ENCODE measurements at regions not wholly inside any gene's neighbourhood (a gene's known extent, or its start where the extent isn't known, plus 50 kb on each side); places are given as distances from the start of the nearest gene placed in this dataset.

DNA sequence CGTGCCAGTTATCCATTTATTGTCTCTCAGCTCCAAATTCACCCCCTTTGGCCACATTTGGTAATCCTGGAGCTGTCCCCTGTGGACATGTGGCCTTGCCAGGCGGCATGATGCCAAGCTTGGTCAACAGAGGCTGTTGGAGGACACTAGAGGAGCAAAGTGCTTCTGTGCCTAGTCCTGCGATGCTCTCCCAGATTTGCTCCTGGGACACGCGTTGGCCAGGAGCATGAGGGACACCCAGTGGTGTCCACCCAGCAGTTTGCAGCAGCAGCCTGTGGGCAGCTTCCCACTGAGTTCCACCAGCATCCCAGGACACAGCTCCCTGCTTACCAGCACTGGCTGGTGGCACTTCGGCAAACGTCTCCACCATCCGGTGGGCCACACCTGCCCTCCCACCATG lies 55.5 kb upstream of the STEAP1B start (continued):
- TF ChIP-seq, protein P1, sequence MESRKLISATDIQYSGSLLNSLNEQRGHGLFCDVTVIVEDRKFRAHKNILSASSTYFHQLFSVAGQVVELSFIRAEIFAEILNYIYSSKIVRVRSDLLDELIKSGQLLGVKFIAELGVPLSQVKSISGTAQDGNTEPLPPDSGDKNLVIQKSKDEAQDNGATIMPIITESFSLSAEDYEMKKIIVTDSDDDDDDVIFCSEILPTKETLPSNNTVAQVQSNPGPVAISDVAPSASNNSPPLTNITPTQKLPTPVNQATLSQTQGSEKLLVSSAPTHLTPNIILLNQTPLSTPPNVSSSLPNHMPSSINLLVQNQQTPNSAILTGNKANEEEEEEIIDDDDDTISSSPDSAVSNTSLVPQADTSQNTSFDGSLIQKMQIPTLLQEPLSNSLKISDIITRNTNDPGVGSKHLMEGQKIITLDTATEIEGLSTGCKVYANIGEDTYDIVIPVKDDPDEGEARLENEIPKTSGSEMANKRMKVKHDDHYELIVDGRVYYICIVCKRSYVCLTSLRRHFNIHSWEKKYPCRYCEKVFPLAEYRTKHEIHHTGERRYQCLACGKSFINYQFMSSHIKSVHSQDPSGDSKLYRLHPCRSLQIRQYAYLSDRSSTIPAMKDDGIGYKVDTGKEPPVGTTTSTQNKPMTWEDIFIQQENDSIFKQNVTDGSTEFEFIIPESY (IDR thresholded peaks at IDR 0.05), result no peak
- TF ChIP-seq HNF4G (IDR thresholded peaks at IDR 0.05), result no peak
- TF ChIP-seq, protein P2, sequence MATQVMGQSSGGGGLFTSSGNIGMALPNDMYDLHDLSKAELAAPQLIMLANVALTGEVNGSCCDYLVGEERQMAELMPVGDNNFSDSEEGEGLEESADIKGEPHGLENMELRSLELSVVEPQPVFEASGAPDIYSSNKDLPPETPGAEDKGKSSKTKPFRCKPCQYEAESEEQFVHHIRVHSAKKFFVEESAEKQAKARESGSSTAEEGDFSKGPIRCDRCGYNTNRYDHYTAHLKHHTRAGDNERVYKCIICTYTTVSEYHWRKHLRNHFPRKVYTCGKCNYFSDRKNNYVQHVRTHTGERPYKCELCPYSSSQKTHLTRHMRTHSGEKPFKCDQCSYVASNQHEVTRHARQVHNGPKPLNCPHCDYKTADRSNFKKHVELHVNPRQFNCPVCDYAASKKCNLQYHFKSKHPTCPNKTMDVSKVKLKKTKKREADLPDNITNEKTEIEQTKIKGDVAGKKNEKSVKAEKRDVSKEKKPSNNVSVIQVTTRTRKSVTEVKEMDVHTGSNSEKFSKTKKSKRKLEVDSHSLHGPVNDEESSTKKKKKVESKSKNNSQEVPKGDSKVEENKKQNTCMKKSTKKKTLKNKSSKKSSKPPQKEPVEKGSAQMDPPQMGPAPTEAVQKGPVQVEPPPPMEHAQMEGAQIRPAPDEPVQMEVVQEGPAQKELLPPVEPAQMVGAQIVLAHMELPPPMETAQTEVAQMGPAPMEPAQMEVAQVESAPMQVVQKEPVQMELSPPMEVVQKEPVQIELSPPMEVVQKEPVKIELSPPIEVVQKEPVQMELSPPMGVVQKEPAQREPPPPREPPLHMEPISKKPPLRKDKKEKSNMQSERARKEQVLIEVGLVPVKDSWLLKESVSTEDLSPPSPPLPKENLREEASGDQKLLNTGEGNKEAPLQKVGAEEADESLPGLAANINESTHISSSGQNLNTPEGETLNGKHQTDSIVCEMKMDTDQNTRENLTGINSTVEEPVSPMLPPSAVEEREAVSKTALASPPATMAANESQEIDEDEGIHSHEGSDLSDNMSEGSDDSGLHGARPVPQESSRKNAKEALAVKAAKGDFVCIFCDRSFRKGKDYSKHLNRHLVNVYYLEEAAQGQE (IDR thresholded peaks at IDR 0.05), result no peak
- no peak for TF ChIP-seq RAD21 (IDR thresholded peaks at IDR 0.05)
- no peak for TF ChIP-seq EGR1 (IDR thresholded peaks at IDR 0.05; ENCODE audit: low read depth in 2 of 2)

DNA sequence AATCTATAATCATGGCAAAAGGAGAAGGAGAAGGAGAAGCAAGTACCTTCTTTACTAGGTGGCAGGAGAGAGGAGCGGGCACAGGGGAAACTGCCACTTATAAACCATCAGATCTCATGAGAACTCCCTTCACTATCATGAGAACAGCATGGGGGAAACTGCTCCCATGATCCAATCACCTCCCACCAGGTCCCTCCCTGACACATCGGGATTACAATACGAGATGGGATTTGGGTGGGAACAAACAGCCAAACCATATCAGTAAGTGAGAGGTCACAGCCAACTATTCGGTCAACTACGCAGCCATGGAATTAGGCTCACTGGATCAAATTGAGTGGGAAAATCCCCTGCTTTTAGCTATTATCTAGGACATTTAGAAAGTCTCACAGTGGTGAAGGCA lies 54.2 kb upstream of the STEAP1B start:
- Histone ChIP-seq H3K4me3 (ENCODE audit: low read depth in 1 of 3, low read length in 3 of 3) (no peak overlapping the region), H3K9me3 (ENCODE audit: control insufficient read depth in 4 of 4, low read length in 3 of 4) (no peaks in the 10 kb centered on the region), H3K27me3 (ENCODE audit: control insufficient read depth in 4 of 4, insufficient read depth in 4 of 4, low read length in 3 of 4) (peaks cover 0 to 19% (median 6%) of the 10 kb centered on the region in 4 donors), H3K36me3 (ENCODE audit: control insufficient read depth in 4 of 4, insufficient read depth in 3 of 4, low read depth in 1 of 4, low read length in 3 of 4) (no peaks in the 10 kb centered on the region), H3K9ac (ENCODE audit: low read depth in 1 of 2, low read length in 2 of 2) (no peak overlapping the region), H3K4me1 (ENCODE audit: control insufficient read depth in 4 of 4, insufficient read depth in 4 of 4, low read length in 3 of 4) (peaks cover 0 to 8% (median 8%) of the 10 kb centered on the region in 4 donors), H3K27ac (ENCODE audit: low read depth in 1 of 2, low read length in 2 of 2) (no peak overlapping the region)
- DNase-seq (ENCODE audit: low spot score), result no peak
- TF ChIP-seq, protein P3, sequence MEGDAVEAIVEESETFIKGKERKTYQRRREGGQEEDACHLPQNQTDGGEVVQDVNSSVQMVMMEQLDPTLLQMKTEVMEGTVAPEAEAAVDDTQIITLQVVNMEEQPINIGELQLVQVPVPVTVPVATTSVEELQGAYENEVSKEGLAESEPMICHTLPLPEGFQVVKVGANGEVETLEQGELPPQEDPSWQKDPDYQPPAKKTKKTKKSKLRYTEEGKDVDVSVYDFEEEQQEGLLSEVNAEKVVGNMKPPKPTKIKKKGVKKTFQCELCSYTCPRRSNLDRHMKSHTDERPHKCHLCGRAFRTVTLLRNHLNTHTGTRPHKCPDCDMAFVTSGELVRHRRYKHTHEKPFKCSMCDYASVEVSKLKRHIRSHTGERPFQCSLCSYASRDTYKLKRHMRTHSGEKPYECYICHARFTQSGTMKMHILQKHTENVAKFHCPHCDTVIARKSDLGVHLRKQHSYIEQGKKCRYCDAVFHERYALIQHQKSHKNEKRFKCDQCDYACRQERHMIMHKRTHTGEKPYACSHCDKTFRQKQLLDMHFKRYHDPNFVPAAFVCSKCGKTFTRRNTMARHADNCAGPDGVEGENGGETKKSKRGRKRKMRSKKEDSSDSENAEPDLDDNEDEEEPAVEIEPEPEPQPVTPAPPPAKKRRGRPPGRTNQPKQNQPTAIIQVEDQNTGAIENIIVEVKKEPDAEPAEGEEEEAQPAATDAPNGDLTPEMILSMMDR (IDR thresholded peaks at IDR 0.05; ENCODE audit: low read depth, low read length, missing input control), result no peak
- TF ChIP-seq FOXA1 (IDR thresholded peaks at IDR 0.05), result no peak
- no peak for TF ChIP-seq GABPA (IDR thresholded peaks at IDR 0.05 in 1 of 2, conservative IDR thresholded peaks at IDR 0.05 in 1 of 2)
- TF ChIP-seq, protein P4, sequence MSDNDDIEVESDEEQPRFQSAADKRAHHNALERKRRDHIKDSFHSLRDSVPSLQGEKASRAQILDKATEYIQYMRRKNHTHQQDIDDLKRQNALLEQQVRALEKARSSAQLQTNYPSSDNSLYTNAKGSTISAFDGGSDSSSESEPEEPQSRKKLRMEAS (IDR thresholded peaks at IDR 0.05), result no peak
- TF ChIP-seq, protein P5, sequence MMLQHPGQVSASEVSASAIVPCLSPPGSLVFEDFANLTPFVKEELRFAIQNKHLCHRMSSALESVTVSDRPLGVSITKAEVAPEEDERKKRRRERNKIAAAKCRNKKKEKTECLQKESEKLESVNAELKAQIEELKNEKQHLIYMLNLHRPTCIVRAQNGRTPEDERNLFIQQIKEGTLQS (IDR thresholded peaks at IDR 0.05), result no peak
- TF ChIP-seq HNF4G (IDR thresholded peaks at IDR 0.05), result no peak
- TF ChIP-seq RAD21 (IDR thresholded peaks at IDR 0.05), result no peak
- no peak for TF ChIP-seq RXRA (IDR thresholded peaks at IDR 0.05)
- no peak for TF ChIP-seq SP1 (IDR thresholded peaks at IDR 0.05)
- TF ChIP-seq FOXA2 (IDR thresholded peaks at IDR 0.05), result no peak
- no peak for TF ChIP-seq NR2F2 (IDR thresholded peaks at IDR 0.05)
- WGBS, result 85% methylated on average over 5 of the region's 5 CpGs

All from liver (tissue), 8 donors.